AG08395 (cell line): ENCODE measurements at regions not wholly inside any gene's neighbourhood (a gene's known extent, or its start where the extent isn't known, plus 50 kb on each side); places are given as distances from the start of the nearest gene placed in this dataset.
"Not testable (repeated sequence)": the region's sequence is repeated elsewhere in the genome, so short reads cannot be mapped to it uniquely, and the experiment has no call there.

Source experiments
- DNase-seq: peaks from one replicate; pipeline ENCODE4 v3.0.0; 2012; ENCODE audit warnings: mixed read lengths, low spot score

DNA sequence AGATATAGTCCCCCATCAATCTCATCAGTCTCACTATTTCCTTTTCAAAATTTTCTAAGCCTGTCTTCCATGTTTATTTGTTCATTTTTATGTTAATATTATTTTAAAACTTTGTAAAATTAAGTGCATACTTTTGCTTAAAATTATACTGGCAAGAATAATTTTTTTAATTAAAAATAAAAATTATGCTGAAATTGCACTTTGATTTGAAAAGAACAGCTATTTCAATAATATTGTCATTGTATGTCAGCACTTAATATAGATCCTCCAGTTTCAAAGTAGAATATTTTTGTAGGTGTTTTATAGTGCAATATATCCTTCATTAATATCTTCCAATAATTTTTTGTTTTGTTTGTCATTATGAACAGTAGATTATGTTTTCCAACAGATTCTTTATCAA lies 99.0 kb upstream of the MAGI2 start:
- DNase-seq: no peak

DNA sequence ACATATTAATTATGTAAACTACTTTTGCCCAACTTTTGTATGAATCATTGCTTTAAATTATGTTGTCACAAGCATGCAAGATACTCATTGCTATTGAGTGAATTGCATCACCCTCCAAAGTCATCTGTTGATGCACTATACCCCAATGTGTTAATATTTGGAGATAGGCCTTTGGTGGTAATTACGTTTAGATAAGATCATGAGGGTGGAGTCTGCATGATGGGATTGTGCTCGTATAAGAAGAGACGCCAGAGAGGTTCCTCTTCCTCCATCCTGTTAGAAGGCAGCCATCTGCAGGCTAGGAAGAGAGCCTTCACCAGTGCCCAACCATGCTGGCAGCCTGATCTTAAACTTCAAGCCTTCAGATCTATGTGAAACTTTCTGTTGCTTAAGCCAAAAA lies 95.3 kb upstream of the MAGI2 start:
- DNase-seq: no peak

DNA sequence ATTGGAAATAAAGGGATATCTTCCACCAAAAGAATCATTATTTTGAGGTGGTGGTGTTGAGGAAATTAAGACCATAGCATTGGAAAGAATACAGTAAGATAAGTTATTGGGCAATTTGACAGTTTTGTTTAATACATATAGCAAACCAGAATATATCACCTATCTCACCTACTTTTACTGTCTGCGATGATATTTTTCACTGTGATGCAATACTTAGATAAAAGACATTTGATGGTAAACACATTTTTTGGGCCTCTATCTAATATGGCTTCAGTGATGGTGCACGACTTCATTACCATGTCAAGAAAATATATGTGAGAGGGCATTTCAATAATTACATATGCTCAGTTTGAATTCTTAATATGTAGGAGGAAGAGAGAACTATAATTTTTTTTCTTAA lies 93.7 kb upstream of the MAGI2 start:
- DNase-seq: no peak

DNA sequence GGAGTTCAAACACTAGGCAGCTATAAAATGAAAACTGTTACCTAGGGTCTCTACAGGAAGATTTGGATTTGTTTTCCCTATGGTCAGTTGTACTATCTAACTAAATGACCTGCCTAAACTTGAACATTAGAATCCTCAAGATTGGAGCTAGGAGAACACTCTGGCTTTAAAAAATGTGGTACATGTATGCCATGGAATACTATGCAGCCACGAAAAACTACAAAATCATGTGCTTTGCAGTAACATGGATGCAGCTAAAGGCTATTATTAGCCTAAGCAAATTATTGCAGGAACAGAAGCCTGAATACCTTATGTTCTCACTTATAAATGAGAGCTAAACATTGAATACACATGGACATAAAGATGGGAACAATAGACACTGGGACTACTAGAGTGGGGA lies 87.1 kb upstream of the MAGI2 start:
- no peak for DNase-seq

DNA sequence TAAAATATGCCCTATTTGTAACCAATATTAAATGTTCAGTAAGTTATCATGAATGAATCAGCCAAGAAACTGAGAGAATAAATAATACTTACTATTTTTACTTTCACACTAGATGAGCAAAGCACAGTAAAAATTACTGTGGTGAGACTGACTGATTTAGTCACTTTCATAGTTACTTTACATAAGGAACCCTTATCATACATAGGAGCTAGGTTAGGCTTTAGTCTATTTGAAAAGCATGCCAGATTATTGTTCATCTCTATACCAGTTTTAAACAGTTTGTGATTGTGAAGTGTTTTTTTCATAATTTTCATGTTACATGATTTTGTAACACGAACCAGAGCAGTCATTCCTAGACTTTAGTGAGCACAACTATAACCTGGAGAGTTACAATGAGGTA lies 80.7 kb upstream of the MAGI2 start:
- no peak for DNase-seq

DNA sequence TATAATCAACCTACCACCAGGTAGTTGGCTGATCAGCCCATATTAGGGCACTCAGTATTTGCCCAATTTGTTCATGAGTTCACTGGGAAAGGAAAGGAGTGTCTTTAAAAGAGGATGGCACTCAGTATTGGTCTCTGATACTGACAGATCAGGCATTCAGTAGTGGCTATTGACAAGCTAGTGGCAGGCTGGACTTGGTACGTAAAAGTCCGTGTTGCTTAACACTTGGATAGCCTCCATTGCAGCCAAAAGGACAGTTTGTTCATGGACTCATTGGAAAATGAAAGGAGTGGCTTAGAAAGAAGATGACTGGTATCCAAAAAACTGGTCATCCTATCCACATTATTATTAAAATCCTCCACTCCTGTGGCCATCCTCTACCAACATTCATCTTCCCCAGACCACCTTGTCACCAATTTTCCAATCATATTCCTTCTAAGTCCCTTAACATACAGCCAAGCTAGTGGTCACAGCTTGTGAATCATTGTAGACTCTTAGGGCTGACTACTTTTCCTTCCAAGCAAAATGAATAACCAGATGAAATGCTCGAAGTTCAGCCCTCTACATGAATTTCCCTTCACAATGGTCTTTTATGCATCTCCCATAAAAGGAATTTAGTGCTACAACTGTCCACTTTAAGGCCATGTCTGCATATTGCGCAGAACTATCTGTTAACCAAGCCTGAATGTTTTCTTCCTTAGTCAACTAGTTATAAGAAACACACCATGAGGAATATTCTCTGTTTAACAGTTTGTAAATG lies 78.6 kb upstream of the MAGI2 start:
- no peak for DNase-seq

DNA sequence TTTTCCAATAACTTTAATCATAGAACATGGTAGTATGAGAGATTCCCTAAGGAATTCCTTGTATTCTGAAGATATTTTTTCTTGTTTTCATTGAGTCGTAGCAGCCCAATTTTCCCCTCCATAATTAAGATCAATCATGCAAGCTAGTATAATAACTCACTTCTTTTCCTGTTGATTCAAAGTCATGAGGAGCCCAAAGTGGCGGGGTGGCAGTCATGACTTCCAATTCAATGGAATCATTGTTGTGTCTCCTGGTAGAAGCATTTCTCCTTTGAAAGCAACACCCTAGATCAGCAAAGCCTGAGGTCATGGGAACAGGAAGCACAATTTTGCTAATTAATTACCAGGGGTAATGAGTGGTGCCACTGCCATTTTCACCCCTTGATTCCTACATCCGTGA lies 77.6 kb upstream of the MAGI2 start:
- DNase-seq: no peak

DNA sequence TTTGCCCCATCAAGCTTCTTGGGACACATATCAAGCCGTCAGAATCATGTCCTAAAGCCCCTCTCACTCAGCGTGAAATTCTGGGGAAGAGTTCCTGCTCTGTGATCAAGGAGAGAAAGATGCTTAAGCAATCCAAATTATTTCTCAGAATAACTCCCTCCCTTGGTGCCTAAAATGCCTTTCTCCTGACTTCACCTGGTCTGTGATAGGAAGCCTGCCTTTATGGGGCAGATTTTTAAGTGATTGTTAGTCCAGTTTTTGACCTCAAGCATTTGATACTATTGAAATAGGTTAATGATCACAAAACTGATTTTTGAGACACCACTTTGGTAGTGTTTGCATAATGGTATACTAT lies 76.4 kb upstream of the MAGI2 start:
- DNase-seq: no peak

DNA sequence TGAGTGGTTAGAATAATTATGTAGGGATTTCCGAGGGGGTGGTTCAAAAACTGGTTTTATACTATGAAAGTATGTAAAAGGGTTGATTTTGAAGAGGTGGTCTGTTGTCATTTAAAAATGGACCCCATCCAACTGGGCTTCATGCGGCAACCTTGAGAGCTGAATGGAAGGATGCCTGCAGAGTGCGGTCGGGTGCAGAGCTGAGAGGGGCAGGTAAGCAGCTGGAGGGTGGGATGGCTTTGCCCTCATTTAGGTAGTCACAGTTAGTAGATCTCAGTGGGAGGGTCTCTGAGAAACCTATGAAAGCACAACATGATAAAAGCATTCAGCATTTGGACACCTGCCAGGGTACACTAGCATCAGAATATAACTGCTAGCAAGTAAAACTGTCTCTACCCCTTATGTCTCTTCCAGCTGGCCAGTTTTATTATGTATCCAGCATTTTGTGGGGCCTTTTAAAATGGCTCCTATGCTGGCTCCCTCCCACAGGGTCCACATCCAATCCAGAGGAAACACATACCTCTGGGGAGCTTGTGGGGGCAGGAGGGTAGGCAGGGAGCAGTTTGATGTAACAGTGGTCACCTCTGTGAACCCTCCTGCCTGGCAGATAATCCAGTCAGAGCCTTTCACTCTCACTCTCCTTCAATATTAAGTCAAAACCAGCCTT lies 75.9 kb upstream of the MAGI2 start:
- DNase-seq: no peak

DNA sequence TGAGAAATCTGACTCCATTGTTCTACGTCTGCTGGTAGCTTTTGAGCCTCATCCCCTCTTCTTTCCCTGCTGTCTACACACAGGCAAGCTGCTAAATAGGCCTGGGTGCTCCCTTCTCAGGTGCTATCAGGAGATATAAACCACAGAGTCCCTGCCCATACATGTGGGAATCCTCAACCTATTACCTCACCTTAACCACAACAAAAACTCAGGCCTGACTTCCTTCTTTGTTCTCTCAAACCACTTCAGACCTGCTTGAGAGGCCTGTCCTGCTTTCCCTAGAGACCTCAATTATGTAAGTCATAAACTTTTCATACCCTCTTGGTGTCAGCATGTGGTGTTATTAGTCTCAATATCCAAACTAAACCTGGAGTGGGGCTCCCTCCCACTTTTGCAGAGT lies 75.0 kb upstream of the MAGI2 start:
- no peak for DNase-seq

DNA sequence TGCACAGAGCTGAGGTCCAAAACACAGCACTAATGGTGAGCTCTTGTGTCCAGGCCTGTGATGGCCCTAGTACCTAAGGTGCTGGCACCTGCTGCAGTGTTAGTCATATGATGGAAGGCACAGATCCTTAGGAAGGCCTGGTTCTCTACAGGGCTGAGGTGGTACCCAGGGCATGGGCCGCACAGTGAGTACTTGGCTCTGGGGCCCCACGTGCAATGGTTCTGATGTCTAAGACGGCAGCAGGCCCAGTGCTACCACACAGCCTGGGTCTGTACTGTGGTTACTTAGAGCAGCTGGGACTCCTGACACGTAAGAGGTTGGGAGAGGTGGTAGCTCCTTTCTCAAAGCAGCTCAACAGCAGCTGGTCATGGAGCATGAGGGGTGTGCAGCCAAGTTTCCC lies 70.6 kb upstream of the MAGI2 start:
- DNase-seq: no peak

DNA sequence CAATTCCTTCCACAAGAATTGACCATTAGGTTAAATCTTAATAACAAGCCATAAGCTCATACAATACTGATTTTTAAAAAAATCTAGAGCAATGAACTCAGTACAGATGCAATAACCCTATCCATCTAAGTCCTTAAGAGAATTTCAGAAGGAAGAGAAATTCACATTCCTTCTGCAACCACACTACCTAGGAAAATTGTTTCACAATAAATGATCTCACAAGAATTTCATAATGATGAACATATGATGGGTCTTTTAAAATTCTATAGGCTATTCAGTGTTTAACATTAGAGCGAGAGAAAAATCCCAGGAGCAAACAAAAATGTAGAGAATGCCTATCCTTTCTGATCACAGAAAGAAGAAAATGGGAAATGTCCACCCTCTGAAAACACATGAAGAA lies 70.0 kb upstream of the MAGI2 start:
- DNase-seq: no peak

DNA sequence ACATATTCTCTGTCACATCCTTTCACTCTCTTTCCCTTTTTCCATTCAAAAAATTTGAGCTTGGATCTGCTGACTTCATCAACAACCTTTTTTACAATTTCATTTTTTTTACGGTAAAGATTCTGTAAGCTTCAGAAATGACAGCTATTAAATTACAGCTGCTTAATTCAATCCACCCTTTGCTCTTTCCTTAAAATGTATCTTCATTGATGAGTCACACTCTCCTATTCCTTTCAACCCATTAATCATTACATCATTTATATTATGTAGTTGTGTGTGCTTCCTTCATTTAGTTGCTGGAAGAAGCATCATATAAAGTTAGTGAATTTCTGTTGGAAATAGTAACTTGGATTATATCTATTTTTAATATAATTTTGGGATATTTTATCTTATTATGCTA lies 67.1 kb upstream of the MAGI2 start:
- no peak for DNase-seq

DNA sequence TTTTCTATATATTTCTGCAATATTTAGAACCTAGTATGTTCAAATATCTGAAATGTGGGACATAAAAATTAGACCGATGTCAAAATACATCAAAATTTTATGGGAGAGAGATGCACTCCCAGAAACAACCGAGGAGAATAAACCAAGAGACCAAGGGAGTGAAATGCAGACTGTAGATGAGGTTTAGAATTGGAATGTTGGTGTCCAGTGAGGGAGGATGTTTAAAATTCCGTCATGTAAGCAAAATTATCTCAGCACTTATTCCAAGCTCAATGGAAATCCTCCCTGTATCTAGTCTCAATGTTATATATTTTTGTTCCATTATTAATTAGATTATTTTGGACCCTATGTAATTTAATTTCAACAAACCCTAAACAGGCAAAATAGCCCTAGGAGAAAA lies 61.9 kb upstream of the MAGI2 start:
- peak; percentile 10 for DNase-seq

DNA sequence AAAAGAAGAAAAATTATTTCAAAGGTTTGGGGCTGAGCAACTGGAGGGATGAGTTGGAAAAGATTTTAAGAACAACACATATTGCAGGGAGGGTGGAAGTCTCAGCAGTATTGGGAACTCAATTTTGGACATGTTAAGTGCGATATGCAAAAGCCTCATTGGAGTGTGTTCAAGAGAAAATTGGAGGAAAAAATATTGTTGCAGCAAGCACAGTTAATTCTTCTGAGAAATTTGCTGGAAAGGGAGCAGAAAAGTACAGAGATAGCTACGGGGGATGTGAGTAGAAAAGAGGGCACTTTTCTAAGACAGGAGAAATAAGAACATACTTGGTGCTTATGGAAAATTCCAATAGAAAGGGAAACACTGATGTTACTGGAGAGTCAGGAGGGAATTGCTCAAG lies 59.8 kb upstream of the MAGI2 start:
- DNase-seq: no peak

DNA sequence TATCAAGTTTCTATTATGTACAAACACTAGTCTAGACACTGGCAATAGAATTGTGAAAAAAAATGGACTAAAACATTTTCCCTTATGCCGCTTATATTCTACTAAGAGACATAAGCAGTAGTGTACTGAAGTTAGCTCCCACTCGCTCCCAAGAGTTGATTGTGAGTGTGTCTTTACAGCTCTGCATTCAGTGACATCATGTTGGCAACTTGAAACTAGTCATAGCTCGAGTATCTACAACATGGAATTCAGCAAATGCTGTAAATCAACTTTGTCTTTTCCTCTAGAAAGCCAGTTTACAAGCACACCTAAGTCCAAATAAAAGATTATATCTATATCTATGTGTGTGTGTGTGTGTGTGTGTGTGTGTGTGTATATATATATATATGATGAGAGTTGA lies 58.8 kb upstream of the MAGI2 start:
- DNase-seq: no peak

DNA sequence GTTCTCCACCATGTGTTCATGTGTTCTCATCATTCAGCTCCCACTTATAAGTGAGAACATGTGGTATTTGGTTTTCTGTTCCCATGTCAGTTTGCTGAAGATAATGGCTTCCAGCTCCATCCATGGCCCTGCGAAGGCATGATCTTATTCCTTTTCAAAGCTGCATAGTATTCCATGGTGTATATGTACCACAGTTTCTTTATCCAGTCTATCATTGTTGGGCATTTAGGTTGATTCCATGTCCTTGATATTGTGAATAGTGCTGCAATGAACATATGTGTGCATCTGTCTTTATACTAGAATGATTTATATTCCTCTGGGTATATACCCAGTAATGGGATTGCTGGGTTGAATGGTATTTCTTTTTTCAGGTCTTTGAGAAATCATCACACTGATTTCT lies 57.6 kb upstream of the MAGI2 start:
- DNase-seq: not testable (repeated sequence)

DNA sequence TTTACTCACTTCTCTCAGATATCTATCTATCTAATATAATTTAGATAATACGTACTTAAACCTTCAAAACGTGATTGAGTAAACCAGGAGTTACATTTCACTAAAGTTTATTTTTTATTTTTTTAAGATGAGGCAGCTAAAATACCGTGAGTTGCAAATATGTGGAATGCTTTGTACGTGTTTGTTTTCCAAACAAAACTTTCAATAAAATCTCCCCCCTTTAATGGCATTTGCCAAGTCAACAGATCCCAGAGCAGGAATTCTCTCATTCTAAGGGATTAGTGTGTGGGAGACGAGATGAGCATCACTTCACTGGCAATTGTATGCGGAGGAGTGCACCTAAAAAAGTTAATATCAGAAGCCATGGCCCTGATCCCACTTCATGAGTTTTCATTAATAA lies 53.7 kb upstream of the MAGI2 start:
- DNase-seq: no peak

DNA sequence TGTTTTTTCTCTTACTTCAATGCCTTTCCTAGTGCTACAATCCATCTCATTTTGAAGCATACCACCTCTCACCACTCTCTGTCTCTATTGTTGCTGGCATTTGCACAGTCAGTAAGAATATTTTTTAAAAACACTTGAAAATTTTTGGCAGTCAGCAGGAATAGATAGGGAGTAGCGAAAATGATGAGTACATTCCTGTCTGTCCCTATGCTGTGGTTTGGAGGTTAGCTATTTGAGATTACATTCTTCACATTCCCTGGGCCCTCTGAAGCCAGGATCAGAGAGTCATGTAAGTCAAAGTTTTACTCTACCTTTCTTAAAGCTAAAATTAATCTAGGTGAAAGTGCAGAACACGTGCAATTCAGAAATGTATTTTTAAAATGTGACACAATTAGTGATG lies 53.0 kb upstream of the MAGI2 start:
- peak; percentile 39 for DNase-seq

DNA sequence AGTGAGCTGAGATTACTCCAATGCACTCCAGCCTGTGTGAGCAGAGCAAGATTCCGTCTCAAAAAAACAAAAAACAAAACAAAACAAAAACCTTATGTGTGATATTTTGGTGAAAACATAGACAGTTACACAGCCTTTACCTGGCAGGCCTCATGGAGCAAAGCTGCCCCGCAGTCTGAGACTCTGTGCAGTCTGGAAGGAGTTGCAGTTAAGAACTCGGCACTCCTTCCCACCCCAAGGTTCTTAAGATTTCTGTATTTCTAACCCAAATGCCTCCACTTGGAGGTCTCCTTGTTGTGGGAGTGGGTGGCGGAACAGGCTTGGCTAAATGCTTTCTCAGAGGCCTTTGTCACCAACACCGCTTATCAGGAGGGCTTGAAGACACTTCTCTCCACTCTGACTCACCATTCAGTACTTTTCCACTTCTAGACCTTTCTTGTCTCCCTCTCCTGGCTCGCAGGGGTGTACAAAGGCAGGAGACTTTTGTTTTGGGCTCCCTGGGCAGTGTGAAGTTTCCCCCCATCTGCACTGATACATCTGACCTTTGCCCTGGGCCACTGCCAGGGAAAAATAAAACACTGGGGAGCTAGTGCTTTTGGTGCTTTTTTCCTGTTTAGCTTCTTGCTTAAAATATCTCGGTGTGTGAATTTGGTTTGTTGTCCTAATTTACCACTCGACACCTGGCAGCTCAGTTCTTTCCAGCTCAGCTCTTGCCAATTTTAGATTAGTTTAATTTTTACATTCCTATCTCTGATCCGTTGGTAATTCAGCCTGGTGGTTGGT lies 51.3 kb upstream of the MAGI2 start:
- no peak for DNase-seq
